ENCODE measurements at regions not wholly inside any gene's neighbourhood (a gene's known extent, or its start where the extent isn't known, plus 50 kb on each side); places are given as distances from the start of the nearest gene placed in this dataset.

- TF ChIP-seq, protein P1, sequence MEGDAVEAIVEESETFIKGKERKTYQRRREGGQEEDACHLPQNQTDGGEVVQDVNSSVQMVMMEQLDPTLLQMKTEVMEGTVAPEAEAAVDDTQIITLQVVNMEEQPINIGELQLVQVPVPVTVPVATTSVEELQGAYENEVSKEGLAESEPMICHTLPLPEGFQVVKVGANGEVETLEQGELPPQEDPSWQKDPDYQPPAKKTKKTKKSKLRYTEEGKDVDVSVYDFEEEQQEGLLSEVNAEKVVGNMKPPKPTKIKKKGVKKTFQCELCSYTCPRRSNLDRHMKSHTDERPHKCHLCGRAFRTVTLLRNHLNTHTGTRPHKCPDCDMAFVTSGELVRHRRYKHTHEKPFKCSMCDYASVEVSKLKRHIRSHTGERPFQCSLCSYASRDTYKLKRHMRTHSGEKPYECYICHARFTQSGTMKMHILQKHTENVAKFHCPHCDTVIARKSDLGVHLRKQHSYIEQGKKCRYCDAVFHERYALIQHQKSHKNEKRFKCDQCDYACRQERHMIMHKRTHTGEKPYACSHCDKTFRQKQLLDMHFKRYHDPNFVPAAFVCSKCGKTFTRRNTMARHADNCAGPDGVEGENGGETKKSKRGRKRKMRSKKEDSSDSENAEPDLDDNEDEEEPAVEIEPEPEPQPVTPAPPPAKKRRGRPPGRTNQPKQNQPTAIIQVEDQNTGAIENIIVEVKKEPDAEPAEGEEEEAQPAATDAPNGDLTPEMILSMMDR (IDR thresholded peaks at IDR 0.05) = no peak
- no peak for TF ChIP-seq POLR2A (IDR thresholded peaks at IDR 0.05)
Observed at GRCh38 chr16:27728691-27729090, 178.7 kb downstream of the KATNIP start.

Measured in heart left ventricle (tissue), 13 donors.